CD14-positive monocyte (primary cell): ENCODE measurements at regions not wholly inside any gene's neighbourhood (a gene's known extent, or its start where the extent isn't known, plus 50 kb on each side); places are given as distances from the start of the nearest gene placed in this dataset.

Experiments
- DNase-seq, 3 donors: peaks; one replicate each; pipeline ENCODE4 v3.0.0-alpha.2; 2011 to 2022
- H2AFZ ChIP-seq: 2 replicates; pipeline ENCODE4 v1.6.0; 2012; ENCODE audit warnings: mild to moderate bottlenecking, low read depth, low read length, inconsistent platforms; ENCODE audit not compliant: insufficient read depth, poor library complexity, severe bottlenecking
- H3K27ac ChIP-seq, 2 donors: 1 replicate in 1 of 2; 2 replicates in 1 of 2; pipeline ENCODE4 v1.5.1; 2012 to 2013; ENCODE audit warnings: low read length in 2 of 2, control low read depth in 1 of 2, inconsistent platforms in 1 of 2, low read depth in 1 of 2, mild to moderate bottlenecking in 1 of 2
- H3K27me3 ChIP-seq, 2 donors: one replicate each; pipeline versions ENCODE4 v1.6.0 to v1.6.1; 2011 to 2013; ENCODE audit warnings: low read length in 2 of 2; ENCODE audit not compliant: control insufficient read depth in 2 of 2, insufficient read depth in 2 of 2
- H3K36me3 ChIP-seq, 2 donors: replicated peaks in 1 of 2; 1 replicate in 1 of 2; 2 replicates in 1 of 2; pipeline versions ENCODE4 v1.5.1 to v1.6.1; 2012 to 2013; ENCODE audit warnings: low read length in 2 of 2, control low read depth in 1 of 2, inconsistent platforms in 1 of 2, mild to moderate bottlenecking in 1 of 2; ENCODE audit not compliant: insufficient read depth in 2 of 2, control insufficient read depth in 1 of 2
- H3K4me1 ChIP-seq, 2 donors: 1 replicate in 1 of 2; 2 replicates in 1 of 2; pipeline versions ENCODE4 v1.5.1 to v1.6.1; 2012 to 2013; ENCODE audit warnings: low read length in 2 of 2, control low read depth in 1 of 2, inconsistent platforms in 1 of 2, mild to moderate bottlenecking in 1 of 2, moderate library complexity in 1 of 2; ENCODE audit not compliant: insufficient read depth in 2 of 2, control insufficient read depth in 1 of 2
- H3K4me2 ChIP-seq: replicated peaks from 2 replicates; pipeline ENCODE3; 2012; ENCODE audit warnings: low read length, moderate library complexity, mild to moderate bottlenecking; ENCODE audit not compliant: poor library complexity, severe bottlenecking; ENCODE audit errors: extremely low read depth
- H3K4me3 ChIP-seq, 3 experiments: fragments of 200-600 bp in 1 of 3; sonication (generic) in 1 of 3; replicated peaks in 1 of 3; 1 replicate in 2 of 3; 2 replicates in 1 of 3; pipeline ENCODE4 v1.5.1; 2011 to 2013; ENCODE audit warnings: low read length in 3 of 3, mild to moderate bottlenecking in 3 of 3, control low read depth in 2 of 3, low read depth in 2 of 3, inconsistent platforms in 1 of 3, moderate library complexity in 1 of 3
- H3K79me2 ChIP-seq: 2 replicates; pipeline ENCODE4 v1.6.0; 2012; ENCODE audit warnings: mild to moderate bottlenecking, control low read depth, inconsistent platforms, low read length, moderate library complexity; ENCODE audit not compliant: insufficient read depth
- H3K9ac ChIP-seq: 2 replicates; pipeline ENCODE4 v1.6.0; 2017; ENCODE audit warnings: low read length, mild to moderate bottlenecking; ENCODE audit not compliant: insufficient read depth, poor library complexity, severe bottlenecking
- H3K9me3 ChIP-seq, 2 donors: replicated peaks in 1 of 2; 1 replicate in 1 of 2; 2 replicates in 1 of 2; pipeline versions ENCODE4 v1.5.1 to v1.6.1; 2012 to 2013; ENCODE audit warnings: low read length in 2 of 2, control low read depth in 1 of 2; ENCODE audit not compliant: control insufficient read depth in 1 of 2, insufficient read depth in 1 of 2
- H4K20me1 ChIP-seq: 2 replicates; pipeline ENCODE4 v1.6.0; 2012; ENCODE audit warnings: mild to moderate bottlenecking, low read length, control low read depth, moderate library complexity; ENCODE audit not compliant: insufficient read depth
- H3K27ac Mint-ChIP-seq, 7 donors: one replicate each; pipeline ENCODE4 v1.8.0; 2020; ENCODE audit warnings: mild to moderate bottlenecking in 7 of 7, mixed read lengths in 7 of 7, moderate library complexity in 6 of 7, inconsistent platforms in 2 of 7
- H3K27me3 Mint-ChIP-seq, 3 donors: one replicate each; pipeline ENCODE4 v1.8.0; 2021 to 2022; ENCODE audit warnings: low read depth in 3 of 3, mild to moderate bottlenecking in 3 of 3, mixed read lengths in 3 of 3, moderate library complexity in 3 of 3, inconsistent platforms in 1 of 3
- H3K36me3 Mint-ChIP-seq, 2 donors: one replicate each; pipeline ENCODE4 v1.8.0; 2020; ENCODE audit warnings: mixed read lengths in 2 of 2, inconsistent platforms in 1 of 2, mild to moderate bottlenecking in 1 of 2
- H3K4me1 Mint-ChIP-seq: one replicate; pipeline ENCODE4 v1.8.0; 2020; ENCODE audit warnings: mild to moderate bottlenecking, mixed read lengths
- H3K4me3 Mint-ChIP-seq, 2 donors: one replicate each; pipeline ENCODE4 v1.8.0; 2020; ENCODE audit warnings: mild to moderate bottlenecking in 2 of 2, mixed read lengths in 2 of 2, moderate library complexity in 1 of 2
- H3K9me3 Mint-ChIP-seq, 7 donors: one replicate each; pipeline ENCODE4 v1.8.0; 2020 to 2022; ENCODE audit warnings: mixed read lengths in 7 of 7, mild to moderate bottlenecking in 6 of 7, moderate library complexity in 6 of 7, inconsistent platforms in 2 of 7
- CTCF ChIP-seq: fragments of 200-600 bp; IDR thresholded peaks from one replicate; pipeline ENCODE4 v1.8.0; 2022; ENCODE audit warnings: antibody characterized with exemption, mild to moderate bottlenecking
- WGBS: methylation state at CpG from one replicate; pipeline ENCODE4 v1.1.5; 2013; ENCODE audit warnings: missing lambda C conversion rate; ENCODE audit not compliant: insufficient coverage; 5-methylcytosine and 5-hydroxymethylcytosine counted together
- intact Hi-C, 2 donors: fragments of 100-400 bp; cut with micrococcal nuclease; formaldehyde crosslinking; loops; one replicate each; pipeline versions ENCODE4 v1.15.0 to v1.15.1; 2023

- DNase-seq = no peak
- no peaks in the 10 kb centered on the region for H3K27me3 ChIP-seq
- no peak overlapping the region for H3K4me2 ChIP-seq
- peaks cover 0 to 4% (median 2%) of the 10 kb centered on the region in 7 donors for H3K9me3 Mint-ChIP-seq
- H3K4me1 Mint-ChIP-seq = no peaks in the 10 kb centered on the region
- H3K79me2 ChIP-seq = no peaks in the 10 kb centered on the region
- H3K9ac ChIP-seq = no peak overlapping the region
- no peaks in the 10 kb centered on the region for H3K4me1 ChIP-seq
- no peak overlapping the region for H2AFZ ChIP-seq
- H3K27ac ChIP-seq = no peak overlapping the region
- no peaks in the 10 kb centered on the region for H3K36me3 Mint-ChIP-seq
- no peaks in the 10 kb centered on the region for H3K27me3 Mint-ChIP-seq
- H3K36me3 ChIP-seq = no peaks in the 10 kb centered on the region
- no peak overlapping the region for H3K4me3 Mint-ChIP-seq
- no peak for TF ChIP-seq CTCF
- intact Hi-C loops = no loop called here
- H3K9me3 ChIP-seq = no peaks in the 10 kb centered on the region
- H3K4me3 ChIP-seq = no peak overlapping the region
- 80% methylated on average over 1 of the region's 5 CpGs for WGBS
- H4K20me1 ChIP-seq = no peaks in the 10 kb centered on the region
- H3K27ac Mint-ChIP-seq = no peak overlapping the region
These were observed 1308.4 kb downstream of the CDH8 start for GRCh38 chr16:60727851-60728250.

- H3K27ac ChIP-seq = no peak overlapping the region
- no peaks in the 10 kb centered on the region for H3K36me3 ChIP-seq
- no peaks in the 10 kb centered on the region for H3K36me3 Mint-ChIP-seq
- H3K4me1 Mint-ChIP-seq = no peaks in the 10 kb centered on the region
- no peaks in the 10 kb centered on the region for H4K20me1 ChIP-seq
- no peak overlapping the region for H3K4me2 ChIP-seq
- no peak overlapping the region for H3K9ac ChIP-seq
- no peak overlapping the region for H2AFZ ChIP-seq
- no peak overlapping the region for H3K27ac Mint-ChIP-seq
- no peak for DNase-seq
- H3K9me3 ChIP-seq = peaks cover 5 to 8% of the 10 kb centered on the region in 2 donors
- no peak overlapping the region for H3K4me3 Mint-ChIP-seq
- no peaks in the 10 kb centered on the region for H3K27me3 ChIP-seq
- H3K4me1 ChIP-seq = no peaks in the 10 kb centered on the region
- intact Hi-C loops = no loop called here
- H3K27me3 Mint-ChIP-seq = no peaks in the 10 kb centered on the region
- H3K79me2 ChIP-seq = no peaks in the 10 kb centered on the region
- no peak for TF ChIP-seq CTCF
- no CpG with 5 or more reads among the region's 2 CpGs for WGBS
- H3K9me3 Mint-ChIP-seq = peaks cover 3 to 10% (median 8%) of the 10 kb centered on the region in 7 donors
- H3K4me3 ChIP-seq = no peak overlapping the region
These were observed 1316.2 kb downstream of the CDH8 start for GRCh38 chr16:60720060-60720459.
